HUDEP-2 (cell line): ENCODE measurements at regions not wholly inside any gene's neighbourhood (a gene's known extent, or its start where the extent isn't known, plus 50 kb on each side); places are given as distances from the start of the nearest gene placed in this dataset.

Experiments used
- DNase-seq, 76 experiments: peaks; one replicate each; lab custom pipeline; 2025; ENCODE audit not compliant: unreplicated experiment in 76 of 76; lab: John Stamatoyannopoulos, UW

- no peak for DNase-seq
Measured at GRCh38 chr17:77647531-77647930, 311.0 kb upstream of the TNRC6C start.

DNA sequence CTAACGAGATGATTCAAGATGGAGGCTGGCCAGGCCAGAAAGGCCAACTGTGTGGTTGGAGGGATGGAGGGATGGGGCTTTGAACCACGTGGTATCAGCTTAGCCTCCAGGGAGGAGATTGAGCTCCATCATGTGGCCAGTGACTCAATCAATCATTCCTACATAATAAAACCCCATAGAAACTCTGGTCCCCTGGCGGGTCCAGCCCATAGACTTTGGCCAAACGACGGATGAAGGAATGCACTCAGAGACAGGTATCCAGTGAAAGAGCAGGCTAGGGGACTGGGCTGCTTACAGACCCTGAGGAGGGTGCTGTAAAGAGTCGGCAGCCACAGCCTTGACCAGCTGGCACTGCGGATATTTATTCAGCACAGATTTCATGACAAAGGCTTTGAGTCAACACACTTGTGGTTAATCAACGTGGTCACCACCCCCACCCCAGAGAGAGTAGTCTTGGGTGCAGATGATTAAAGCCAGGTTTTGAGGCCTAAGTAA is 308.7 kb upstream of the TNRC6C start:
- peak in 13 of 76 experiments; percentile 2 to 36 (median 10) for DNase-seq

DNA sequence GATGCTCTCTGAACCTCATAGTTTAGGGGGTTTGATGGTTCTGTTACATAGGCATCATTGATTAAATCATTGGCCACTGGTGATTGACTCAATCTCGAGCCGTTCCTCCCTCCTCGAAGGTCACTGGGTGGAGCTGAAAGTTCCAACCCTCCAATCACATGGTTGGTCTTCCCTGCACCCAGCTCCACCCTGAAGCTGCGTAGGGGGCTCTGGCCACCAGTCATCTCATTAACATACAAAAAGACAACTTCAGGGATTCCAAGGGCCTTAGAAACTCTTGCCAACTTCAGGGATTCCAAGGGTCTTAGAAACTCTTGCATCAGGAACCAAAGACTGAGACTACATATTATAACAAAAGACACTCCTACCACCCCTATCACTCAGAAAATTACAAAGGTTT is 306.5 kb upstream of the TNRC6C start:
- no peak for DNase-seq

DNA sequence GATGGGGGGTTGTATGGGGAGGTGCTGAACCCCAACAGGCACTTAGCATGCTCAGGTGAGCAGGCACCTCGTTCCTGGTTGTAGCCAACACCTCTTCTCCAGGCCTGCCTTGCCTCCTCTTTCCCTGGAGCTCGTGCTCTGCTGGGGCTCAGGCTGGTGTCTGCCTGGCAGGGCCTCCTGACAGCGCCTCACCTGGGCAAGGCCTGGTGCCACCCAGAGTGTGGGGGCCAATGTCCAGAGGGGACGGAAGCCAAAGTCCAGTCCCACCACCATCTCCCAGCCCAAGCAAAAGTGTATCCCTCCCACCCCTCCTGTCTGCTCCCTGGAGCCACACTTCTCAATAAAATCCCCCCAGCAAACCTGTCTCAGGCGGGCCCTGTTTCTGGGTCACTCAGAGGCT is 304.2 kb upstream of the TNRC6C start:
- DNase-seq = no peak

DNA sequence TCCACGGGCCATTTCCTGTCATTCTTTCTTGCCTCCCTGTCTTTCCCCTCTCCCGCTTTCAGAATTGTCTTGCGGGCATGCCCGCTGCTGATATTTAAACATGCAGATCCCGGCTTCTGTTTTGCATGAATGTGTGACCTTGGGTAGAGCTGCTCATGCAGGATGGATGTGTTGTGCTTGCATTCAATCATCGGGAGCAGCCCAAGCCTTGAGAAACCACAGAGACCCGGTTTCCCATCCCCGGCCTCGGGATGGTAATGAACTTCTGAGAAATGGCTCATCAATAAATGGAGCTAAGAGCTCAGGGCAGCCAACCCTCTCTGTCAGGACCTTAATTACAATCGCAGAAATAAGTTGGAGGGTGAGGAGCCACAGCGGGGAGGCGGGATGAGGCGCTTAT is 303.7 kb upstream of the TNRC6C start:
- DNase-seq = no peak

GRCh38 chr17:77656054-77656453 is 302.4 kb upstream of the TNRC6C start:
- no peak for DNase-seq

- no peak for DNase-seq
Measured at GRCh38 chr17:77657839-77658238, 300.7 kb upstream of the TNRC6C start.

DNA sequence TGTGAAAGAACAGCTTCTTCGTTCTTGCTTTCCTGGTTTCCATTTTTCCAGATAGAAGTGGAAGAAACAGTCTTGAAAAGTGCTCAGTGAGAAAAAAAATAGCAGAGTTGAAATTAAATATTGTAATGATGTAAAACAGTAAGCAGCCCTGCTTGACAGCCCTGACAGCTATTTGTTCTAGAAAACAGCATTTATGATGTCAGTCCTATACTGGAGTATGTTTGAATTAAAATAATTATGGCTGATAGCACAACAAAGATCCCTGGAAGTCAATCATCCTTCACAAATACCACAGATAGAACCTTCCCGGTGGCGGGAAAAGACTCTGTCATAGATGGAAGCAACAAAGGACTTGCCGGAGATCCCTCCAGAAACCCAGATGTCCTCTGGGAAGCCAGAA is 298.0 kb upstream of the TNRC6C start:
- no peak for DNase-seq

GRCh38 chr17:77662833-77663232 is 295.7 kb upstream of the TNRC6C start:
- no peak for DNase-seq

- no peak for DNase-seq
Measured at GRCh38 chr17:77664097-77664729, 294.3 kb upstream of the TNRC6C start.

GRCh38 chr17:77665833-77666232 is 292.7 kb upstream of the TNRC6C start:
- no peak for DNase-seq

DNA sequence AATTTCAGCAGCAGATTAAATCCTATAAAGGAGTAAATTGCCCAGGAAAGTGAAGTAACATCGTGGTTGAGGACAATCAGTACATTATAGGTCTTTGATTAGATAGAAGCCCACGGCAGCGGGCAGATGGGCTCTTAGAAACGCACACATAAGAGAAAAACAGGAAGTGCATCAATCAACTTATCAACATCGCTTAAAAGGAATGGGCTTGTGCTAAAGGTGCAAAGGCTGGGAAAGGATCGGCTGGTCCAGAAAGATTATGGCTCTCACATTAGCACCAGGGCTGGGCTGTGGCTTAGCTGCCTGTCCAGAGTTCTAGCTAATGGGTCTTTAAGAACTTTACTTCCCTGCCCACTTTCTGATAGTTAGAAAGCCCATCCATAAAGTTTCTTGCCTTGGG is 292.0 kb upstream of the TNRC6C start:
- DNase-seq = no peak

DNA sequence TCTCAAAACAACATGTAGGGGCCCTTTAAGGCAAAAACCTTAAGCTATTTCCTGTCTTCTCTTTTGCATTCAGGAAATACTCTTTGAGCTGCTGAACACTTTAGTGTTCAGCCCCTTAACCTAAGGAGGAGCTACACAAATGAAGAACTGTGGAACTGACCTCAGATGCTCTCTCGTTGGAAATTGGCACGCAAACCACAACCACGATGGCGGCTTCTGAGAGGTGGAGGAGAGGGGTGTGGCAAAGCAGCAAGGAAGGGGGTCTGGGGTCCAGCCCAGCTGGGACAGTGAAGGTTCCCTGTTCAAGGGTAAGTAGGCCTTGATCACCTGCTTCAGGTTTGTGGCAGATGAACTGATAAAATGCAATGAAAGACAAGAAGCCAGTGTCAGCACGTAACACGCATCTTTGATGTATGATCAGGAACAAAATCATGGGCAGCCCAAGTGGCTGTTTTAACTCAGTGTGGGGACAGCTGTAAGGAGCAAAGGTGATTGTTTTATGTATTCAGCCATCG is 291.6 kb upstream of the TNRC6C start:
- no peak for DNase-seq

DNA sequence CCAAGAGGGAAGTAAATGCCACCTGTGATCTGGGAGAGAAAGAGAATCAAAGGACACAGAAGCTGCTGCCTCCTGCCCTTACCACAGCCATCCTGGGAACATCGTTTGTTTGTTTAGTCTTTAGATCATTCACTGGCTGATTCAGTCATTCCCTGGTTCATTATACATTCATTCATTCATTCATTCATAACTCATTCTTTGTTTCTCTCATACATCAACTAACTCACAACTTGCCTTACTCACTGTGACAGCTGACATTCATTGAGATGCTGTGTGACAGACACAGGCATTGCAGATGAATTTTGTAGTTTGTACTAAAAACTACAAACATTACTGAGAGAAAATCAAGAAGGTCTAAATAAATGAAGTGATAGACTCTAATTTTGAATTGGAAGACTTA is 291.0 kb upstream of the TNRC6C start:
- no peak for DNase-seq

GRCh38 chr17:77668518-77668917 is 290.0 kb upstream of the TNRC6C start:
- no peak for DNase-seq

DNA sequence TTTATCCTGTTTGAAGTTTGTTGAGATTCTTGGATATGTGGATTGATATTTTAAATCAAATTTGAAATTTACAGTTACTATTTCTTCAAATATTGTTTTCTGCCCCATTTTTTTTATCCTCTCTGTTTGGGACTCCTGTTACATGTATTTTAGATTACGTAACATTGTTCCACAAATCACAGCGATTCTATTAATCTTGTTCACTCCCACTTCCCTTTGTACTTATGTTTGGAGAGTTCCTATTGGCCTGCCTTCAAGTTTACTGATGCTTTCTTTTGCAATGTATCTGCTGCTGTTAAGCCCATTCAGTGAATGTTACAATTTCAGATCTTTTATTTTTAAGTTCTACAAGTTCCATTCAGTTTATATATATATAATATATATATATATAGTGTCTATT is 288.3 kb upstream of the TNRC6C start:
- DNase-seq = no peak

- no peak for DNase-seq
Measured at GRCh38 chr17:77674358-77674757, 284.1 kb upstream of the TNRC6C start.

DNA sequence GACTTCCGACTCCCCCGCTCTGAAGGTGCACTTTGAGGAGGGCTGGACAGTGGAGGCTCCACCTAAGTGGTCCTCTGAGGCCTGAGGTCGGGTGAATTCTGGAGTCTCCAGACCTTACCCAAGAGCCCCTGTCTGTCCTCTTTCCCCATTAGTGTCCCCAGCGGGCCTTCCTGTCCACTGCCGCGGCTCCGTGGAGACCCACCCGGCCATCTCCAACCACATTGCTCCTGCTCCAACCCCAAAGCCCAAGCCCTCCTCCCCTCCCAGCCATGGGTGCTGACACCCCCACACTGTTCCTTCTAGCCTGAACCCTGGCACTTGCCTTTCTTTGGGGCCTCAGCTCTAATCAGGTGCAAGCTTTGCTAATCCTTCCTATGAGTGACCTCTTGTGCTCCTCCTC is 283.1 kb upstream of the TNRC6C start:
- no peak for DNase-seq

- DNase-seq = no peak
Measured at GRCh38 chr17:77675816-77676215, 282.7 kb upstream of the TNRC6C start.

- no peak for DNase-seq
Measured at GRCh38 chr17:77676237-77676661, 282.3 kb upstream of the TNRC6C start.

DNA sequence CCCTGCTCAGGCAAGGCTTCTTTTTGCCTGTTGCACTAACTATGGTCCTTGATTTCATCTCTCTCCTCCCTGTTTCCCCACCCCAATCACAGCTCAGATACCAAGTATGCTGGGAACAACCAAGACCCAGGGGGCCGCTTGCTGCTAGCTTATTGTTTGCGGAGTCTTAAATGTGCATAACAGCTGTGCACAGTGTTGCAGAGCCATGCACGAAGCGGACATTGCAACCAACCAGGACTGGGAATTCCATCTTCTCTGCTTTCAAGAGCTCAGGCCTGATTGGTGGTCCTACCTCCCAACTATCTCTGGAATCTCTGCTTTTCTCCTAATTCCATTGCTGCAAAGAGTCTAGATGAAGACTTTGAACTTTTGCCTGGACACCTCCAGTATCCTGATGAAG is 281.3 kb upstream of the TNRC6C start:
- DNase-seq = no peak

GRCh38 chr17:77677630-77678029 is 280.9 kb upstream of the TNRC6C start:
- DNase-seq = no peak

GRCh38 chr17:77679589-77679988 is 278.9 kb upstream of the TNRC6C start:
- DNase-seq = no peak
